UCSD-AML1 (cell line): ENCODE measurements at regions not wholly inside any gene's neighbourhood (a gene's known extent, or its start where the extent isn't known, plus 50 kb on each side); places are given as distances from the start of the nearest gene placed in this dataset.

Experiments
- DNase-seq: peaks from one replicate; lab custom pipeline; 2025; ENCODE audit not compliant: unreplicated experiment; lab: John Stamatoyannopoulos, UW

DNA sequence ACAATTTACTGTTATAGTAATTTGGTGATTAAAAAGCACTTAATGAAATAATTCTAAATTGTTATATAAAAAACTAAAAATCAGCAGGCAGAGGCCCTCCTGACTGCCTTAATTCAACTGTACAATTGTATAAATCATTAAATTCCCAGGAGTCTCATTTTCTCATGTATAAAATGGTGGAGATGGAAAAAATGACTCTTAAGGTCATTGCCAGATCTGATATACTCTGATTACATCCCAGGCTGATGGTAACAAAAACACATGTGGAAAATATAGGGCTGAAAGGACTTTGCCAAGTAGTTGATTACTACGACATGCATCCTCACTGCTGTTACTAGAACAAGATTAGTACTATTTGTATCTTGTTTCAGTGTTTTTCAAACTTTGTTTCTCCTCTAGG is 1020.0 kb upstream of the SLC10A2 start:
- DNase-seq, result no peak

- DNase-seq, result no peak
These were observed 1019.4 kb upstream of the SLC10A2 start for GRCh38 chr13:104085611-104086010.

GRCh38 chr13:104074326-104074725 is 1008.1 kb upstream of the SLC10A2 start:
- DNase-seq, result no peak

- DNase-seq, result no peak
These were observed 1005.6 kb upstream of the SLC10A2 start for GRCh38 chr13:104071806-104072205.

GRCh38 chr13:104065328-104065727 is 999.1 kb upstream of the SLC10A2 start:
- DNase-seq, result no peak

- DNase-seq, result no peak
These were observed 991.6 kb upstream of the SLC10A2 start for GRCh38 chr13:104057861-104058260.

- DNase-seq, result no peak
These were observed 979.7 kb upstream of the SLC10A2 start for GRCh38 chr13:104045907-104046306.

DNA sequence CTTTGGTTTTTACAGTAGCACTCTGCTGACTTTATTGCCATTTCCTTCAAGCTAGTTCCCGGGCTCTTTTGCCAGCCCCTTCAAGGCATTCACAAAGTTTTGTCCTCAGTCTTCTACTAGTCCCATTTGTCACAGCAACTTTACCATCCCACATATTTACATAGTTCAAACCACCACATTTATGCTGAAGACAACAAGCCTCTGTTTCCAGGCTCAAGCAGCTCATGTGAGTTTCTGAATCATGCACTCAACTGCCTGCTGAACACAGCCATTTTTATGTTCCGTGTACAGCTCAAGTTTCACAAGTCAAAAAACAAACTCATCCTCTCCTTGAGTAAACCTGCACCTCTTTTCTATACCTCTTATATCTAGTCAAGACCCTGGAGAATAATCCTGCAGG is 977.0 kb upstream of the SLC10A2 start:
- DNase-seq, result no peak

DNA sequence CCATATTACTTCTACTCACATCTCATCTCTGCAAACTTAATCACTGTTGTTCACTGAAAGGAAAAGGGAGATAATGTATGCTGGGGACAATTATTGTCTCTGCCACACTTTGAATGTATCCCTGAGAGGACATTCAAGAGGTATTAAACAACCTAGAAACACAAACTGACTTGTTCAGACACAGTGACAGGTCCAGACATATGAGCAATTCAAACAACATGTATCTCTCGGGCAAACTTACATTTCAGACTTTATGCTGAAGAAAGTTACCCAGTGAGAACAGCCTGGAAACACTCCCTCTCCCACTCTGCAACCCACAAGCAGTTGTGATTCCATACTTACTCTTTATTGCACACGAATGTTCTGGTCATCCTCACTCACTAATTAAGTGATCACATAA is 968.7 kb upstream of the SLC10A2 start:
- DNase-seq, result no peak

DNA sequence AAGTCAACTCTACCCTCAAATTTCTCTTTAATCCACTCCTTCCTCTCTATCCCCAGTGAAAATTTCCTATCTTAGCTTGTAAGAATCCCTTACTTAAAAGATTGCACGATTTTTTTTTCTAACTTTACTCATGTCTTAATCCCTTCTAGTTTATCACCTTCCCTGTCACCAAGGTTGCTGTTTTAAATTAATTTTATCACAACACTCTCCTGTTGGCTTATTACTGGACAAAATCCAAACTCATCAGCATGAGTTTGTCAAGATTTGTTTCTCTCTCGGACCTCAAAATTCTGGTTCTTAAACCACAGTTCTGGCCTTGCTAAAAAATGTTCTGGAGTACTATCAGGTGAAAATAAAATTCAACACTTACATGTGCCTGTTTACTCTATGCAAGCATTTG is 959.1 kb upstream of the SLC10A2 start:
- DNase-seq, result no peak

GRCh38 chr13:104024416-104025170 is 958.4 kb upstream of the SLC10A2 start:
- no peak for DNase-seq

DNA sequence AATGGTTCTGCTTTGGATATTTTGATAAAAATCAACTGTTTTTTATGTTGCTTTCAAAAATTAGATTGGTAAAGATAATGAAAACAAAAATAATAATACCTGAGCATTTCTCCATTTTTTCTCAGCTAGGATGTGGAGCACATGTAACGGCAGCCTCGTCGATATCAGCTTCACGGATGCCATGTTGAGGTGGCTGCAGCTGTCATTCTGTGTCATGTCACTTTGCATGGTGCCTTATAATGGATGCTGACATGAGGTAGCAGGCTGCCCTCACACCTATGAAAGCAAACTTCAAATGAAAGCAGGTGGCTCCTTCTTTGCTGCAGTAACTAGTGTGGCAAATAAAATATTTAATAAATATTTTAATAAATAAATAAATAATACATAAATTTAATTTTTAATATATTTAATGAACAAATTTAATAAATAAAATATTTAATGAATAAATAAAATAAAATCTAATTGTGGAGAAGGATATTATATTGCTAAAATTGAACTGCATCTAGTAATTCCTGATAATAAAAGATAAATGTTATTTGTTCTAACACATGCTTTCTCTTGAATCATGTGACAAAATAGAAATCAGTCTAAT is 955.7 kb upstream of the SLC10A2 start:
- no peak for DNase-seq

GRCh38 chr13:104017317-104017716 is 951.1 kb upstream of the SLC10A2 start:
- no peak for DNase-seq

GRCh38 chr13:104015646-104016396 is 949.6 kb upstream of the SLC10A2 start:
- DNase-seq, result no peak

DNA sequence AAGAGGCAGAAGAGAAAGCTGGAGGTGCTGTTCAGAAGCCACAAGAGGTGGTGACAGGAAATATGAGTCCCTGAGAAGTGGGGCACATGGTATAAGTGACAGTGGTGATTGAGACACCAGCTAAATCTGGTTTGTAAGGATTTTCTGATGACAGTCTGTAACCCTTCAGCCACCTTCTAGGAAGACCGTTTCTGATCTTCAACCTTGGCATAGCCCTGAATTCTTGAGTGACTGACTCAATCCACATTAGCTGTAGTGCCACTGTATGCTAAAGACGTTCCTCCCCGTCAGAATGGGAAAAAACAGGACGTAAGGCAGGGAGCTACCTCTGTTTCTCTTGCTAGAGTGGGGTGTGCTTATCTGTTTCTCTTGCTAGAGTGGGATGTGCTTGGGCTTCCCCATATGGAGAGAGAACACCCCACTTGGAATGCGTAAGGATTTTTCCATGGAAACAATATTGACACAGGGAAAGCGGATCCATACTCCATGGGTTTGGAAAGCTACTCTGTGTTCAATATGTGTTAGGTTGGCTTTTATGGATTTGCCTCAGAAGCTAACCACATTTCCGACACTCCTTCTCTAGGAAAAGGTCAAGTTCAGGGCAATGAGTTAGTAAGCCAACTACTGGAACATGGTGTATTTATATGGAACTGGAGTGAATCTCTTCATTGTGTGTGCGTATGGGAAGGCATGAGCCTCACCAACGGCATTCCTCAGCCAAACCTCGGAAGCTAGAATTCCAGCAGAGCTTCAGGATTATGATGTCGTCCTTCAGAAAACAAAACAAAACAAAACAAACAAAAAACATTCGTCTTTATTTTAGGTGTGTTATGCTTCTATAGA is 948.8 kb upstream of the SLC10A2 start:
- no peak for DNase-seq

- no peak for DNase-seq
These were observed 945.5 kb upstream of the SLC10A2 start for GRCh38 chr13:104011505-104012241.

GRCh38 chr13:104008541-104009435 is 942.6 kb upstream of the SLC10A2 start:
- DNase-seq, result no peak

- DNase-seq, result no peak
These were observed 941.9 kb upstream of the SLC10A2 start for GRCh38 chr13:104008075-104008474.

GRCh38 chr13:104006625-104007075 is 940.4 kb upstream of the SLC10A2 start:
- no peak for DNase-seq
